GM12892 (cell line): ENCODE measurements at regions not wholly inside any gene's neighbourhood (a gene's known extent, or its start where the extent isn't known, plus 50 kb on each side); places are given as distances from the start of the nearest gene placed in this dataset.

Experiments
- POLR2AphosphoS5 ChIP-seq: IDR thresholded peaks from 2 replicates; pipeline ENCODE4 v1.6.1; 2011; ENCODE audit warnings: low read depth, low read length, control low read depth
- TAF1 ChIP-seq: IDR thresholded peaks from 2 replicates; pipeline ENCODE4 v1.6.1; 2011; ENCODE audit warnings: low read depth, mild to moderate bottlenecking, control low read depth, low read length, borderline replicate concordance

DNA sequence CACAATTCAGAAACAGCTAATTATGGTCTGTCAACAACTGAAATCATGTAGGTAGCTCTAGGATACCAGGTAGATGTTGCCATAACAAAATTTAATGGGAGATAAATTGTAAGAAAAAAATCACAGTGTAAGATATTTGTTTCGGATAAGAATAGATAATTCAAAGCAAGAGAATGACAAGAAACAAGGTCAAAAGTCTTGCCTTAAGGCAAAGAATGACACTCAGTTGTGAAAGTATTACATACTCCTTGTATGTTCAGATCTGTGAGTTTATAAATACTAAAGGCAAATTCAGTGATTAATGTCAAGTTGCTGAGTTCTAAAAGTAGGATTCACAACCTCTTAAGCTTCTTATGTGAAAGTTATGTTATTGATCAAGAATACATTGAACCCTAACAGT is 772.2 kb upstream of the SGO1 start:
- TF ChIP-seq POLR2AphosphoS5 (no peak), TAF1 (no peak)
